ENCODE measurements at regions not wholly inside any gene's neighbourhood (a gene's known extent, or its start where the extent isn't known, plus 50 kb on each side); places are given as distances from the start of the nearest gene placed in this dataset.

DNA sequence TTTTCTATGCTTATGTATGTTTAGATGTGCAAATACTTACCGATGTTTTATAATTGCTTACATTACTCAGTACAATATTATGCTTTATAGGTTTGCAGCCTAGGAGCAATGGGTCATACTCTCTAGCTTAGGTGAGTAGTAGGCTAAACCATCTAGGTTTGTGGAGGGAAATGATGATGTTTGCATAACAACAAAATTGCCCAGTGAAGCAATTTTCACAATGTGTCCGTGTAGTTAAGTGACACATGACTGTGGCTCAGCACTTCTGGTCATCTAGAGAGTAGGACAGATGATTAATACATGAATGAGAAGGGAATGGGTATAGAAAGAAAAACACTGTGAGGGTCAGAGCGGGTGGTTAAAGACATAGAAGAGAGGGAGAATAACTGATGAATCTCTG is 2116.2 kb upstream of the PIK3C3 start:
- SMC1A ChIA-PET (ENCODE audit: uncharacterized antibody, unreplicated experiment): interaction anchor here (1.4 kb wide), 1 partner anchor 18 kb away, joined by 3 read pairs; no protein-coding TSS in a partner anchor
- in situ Hi-C loops (cut with MboI): no loop called here
- FAIRE-seq: no peak

More for the DNA sequence above, 2116.2 kb upstream of the PIK3C3 start:
- Histone ChIP-seq H3K9me3 (replicated peaks; ENCODE audit: control insufficient read depth, insufficient read depth, low read length) (no peaks in the 10 kb centered on the region), H3K4me3 (no peak overlapping the region), H3K79me2 (ENCODE audit: control insufficient read depth, insufficient read depth, low read length) (no peaks in the 10 kb centered on the region), H3K9ac (ENCODE audit: control insufficient read depth, insufficient read depth, low read length) (no peak overlapping the region), H3K4me1 (ENCODE audit: control insufficient read depth, insufficient read depth, low read length) (no peaks in the 10 kb centered on the region), H4K20me1 (ENCODE audit: control insufficient read depth, insufficient read depth) (no peaks in the 10 kb centered on the region), H3K27ac (ENCODE audit: control insufficient read depth, insufficient read depth) (no peak overlapping the region), H3K4me2 (ENCODE audit: control insufficient read depth, insufficient read depth) (no peak overlapping the region), H2AFZ (ENCODE audit: control insufficient read depth, low read depth, low read length) (no peak overlapping the region), H3K36me3 (ENCODE audit: control insufficient read depth in 2 of 2, insufficient read depth in 2 of 2, low read length in 1 of 2) (no peaks in the 10 kb centered on the region), H3K27me3 (replicated peaks in 1 of 2; ENCODE audit: control insufficient read depth in 2 of 2, insufficient read depth in 2 of 2, low read length in 1 of 2) (no peaks in the 10 kb centered on the region)
- ATAC-seq (no peak), DNase-seq (ENCODE audit: low read depth, low spot score) (no peak)
- CTCF ChIA-PET: no interaction called here
- POLR2A ChIA-PET: no interaction called here
- WGBS (ENCODE audit: insufficient coverage, insufficient replicate concordance, low lambda C conversion rate, missing lambda C conversion rate): 37% methylated on average over 3 of the region's 3 CpGs
- intact Hi-C loops (cut with micrococcal nuclease; ENCODE audit: unreplicated experiment): no loop called here
- RAD21 ChIA-PET (ENCODE audit: unreplicated experiment): no interaction called here
- no TSS peak for BruUV-seq (replicated peaks)
- TF ChIP-seq RUNX3 (IDR thresholded peaks at IDR 0.05; ENCODE audit: low read length): no peak
- TF ChIP-seq, protein P1, sequence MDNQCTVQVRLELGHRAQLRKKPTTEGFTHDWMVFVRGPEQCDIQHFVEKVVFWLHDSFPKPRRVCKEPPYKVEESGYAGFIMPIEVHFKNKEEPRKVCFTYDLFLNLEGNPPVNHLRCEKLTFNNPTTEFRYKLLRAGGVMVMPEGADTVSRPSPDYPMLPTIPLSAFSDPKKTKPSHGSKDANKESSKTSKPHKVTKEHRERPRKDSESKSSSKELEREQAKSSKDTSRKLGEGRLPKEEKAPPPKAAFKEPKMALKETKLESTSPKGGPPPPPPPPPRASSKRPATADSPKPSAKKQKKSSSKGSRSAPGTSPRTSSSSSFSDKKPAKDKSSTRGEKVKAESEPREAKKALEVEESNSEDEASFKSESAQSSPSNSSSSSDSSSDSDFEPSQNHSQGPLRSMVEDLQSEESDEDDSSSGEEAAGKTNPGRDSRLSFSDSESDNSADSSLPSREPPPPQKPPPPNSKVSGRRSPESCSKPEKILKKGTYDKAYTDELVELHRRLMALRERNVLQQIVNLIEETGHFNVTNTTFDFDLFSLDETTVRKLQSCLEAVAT (IDR thresholded peaks at IDR 0.05): no peak
- no peak for TF ChIP-seq POLR2AphosphoS5 (IDR thresholded peaks at IDR 0.05; ENCODE audit: low read length)
- TF ChIP-seq GABPA (IDR thresholded peaks at IDR 0.05; ENCODE audit: low read depth): no peak
- TF ChIP-seq RFX5 (IDR thresholded peaks at IDR 0.05; ENCODE audit: low read depth, low read length): no peak
- TF ChIP-seq NKRF (conservative IDR thresholded peaks at IDR 0.05): no peak
- no peak for TF ChIP-seq STAT3 (IDR thresholded peaks at IDR 0.05; ENCODE audit: low read depth, low read length)

Data from GM12878 (cell line).